GM10266 (cell line): ENCODE measurements at regions not wholly inside any gene's neighbourhood (a gene's known extent, or its start where the extent isn't known, plus 50 kb on each side); places are given as distances from the start of the nearest gene placed in this dataset.
"Not testable (repeated sequence)": the region's sequence is repeated elsewhere in the genome, so short reads cannot be mapped to it uniquely, and the experiment has no call there.

Source experiments
- DNase-seq: peaks from one replicate; pipeline ENCODE4 v3.0.0; 2012; ENCODE audit errors: extremely low spot score
- TF ChIP-seq, protein P1 (sequence below): IDR thresholded peaks from 2 replicates; pipeline ENCODE4 v1.5.1; 2012; ENCODE audit warnings: mild to moderate bottlenecking, low read depth; ENCODE audit not compliant: control insufficient read depth, insufficient read depth; ENCODE audit errors: missing control alignments

DNA sequence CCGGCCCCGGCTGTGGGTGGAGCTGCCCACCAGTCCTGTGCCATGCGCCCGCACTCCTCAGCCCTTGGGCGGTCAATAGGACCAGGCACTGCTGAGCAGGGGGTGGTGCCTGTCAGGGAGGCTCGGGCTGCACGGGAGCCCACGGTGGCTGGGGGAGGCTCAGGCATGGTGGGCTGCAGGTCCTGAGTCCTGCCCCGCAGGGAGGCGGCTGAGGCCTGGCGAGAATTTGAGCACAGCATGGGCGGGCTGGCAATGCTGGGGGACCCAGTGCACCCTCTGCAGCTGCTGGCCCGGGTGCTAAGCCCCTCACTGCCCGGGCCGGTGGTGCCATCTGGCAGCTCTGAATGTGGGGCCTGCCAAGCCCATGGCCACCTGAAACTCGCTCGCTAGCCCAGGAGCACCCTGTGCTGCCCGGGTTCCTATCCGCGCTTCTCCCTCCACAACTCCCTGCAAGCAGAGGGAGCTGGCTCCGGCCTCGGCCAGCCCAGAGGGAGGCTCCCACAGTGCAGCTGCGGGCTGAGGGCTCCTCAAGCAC lies 1371.1 kb downstream of the FSCB start:
- no peak for DNase-seq
- TF ChIP-seq, protein P1, sequence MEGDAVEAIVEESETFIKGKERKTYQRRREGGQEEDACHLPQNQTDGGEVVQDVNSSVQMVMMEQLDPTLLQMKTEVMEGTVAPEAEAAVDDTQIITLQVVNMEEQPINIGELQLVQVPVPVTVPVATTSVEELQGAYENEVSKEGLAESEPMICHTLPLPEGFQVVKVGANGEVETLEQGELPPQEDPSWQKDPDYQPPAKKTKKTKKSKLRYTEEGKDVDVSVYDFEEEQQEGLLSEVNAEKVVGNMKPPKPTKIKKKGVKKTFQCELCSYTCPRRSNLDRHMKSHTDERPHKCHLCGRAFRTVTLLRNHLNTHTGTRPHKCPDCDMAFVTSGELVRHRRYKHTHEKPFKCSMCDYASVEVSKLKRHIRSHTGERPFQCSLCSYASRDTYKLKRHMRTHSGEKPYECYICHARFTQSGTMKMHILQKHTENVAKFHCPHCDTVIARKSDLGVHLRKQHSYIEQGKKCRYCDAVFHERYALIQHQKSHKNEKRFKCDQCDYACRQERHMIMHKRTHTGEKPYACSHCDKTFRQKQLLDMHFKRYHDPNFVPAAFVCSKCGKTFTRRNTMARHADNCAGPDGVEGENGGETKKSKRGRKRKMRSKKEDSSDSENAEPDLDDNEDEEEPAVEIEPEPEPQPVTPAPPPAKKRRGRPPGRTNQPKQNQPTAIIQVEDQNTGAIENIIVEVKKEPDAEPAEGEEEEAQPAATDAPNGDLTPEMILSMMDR = no peak

DNA sequence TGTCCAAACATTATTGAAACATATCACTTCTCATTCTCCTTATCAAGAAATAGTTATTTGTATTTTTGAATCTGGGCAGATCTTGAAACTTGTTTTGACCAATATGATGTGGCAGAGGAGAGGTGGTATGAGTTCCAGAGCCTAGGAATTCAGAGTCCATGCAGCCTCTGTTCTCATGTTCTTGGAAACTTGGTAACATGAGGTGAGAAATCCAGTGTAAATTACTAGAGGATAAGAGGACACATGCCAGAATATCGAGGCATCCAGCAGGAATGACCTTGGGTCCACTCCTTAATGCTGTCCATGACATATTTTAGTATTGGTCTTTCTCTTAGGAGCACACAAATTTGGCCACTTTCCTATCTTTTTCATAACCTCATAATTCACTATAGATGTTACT lies 1374.6 kb downstream of the FSCB start:
- no peak for DNase-seq
- TF ChIP-seq, protein P1 = no peak

DNA sequence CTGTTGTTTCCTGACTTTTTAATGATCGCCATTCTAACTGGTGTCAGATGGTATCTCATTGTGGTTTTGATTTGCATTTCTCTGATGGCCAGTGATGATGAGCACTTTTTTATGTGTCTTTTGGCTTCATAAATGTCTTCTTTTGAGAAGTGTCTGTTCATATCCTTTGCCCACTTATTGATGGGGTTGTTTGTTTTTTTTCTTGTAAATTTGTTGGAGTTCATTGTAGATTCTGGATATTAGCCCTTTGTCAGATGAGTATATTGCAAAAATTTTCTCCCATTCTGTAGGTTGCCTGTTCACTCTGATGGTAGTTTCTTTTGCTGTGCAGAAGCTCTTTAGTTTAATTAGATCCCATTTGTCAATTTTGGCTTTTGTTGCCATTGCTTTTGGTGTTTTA lies 1378.7 kb downstream of the FSCB start:
- DNase-seq = not testable (repeated sequence)

DNA sequence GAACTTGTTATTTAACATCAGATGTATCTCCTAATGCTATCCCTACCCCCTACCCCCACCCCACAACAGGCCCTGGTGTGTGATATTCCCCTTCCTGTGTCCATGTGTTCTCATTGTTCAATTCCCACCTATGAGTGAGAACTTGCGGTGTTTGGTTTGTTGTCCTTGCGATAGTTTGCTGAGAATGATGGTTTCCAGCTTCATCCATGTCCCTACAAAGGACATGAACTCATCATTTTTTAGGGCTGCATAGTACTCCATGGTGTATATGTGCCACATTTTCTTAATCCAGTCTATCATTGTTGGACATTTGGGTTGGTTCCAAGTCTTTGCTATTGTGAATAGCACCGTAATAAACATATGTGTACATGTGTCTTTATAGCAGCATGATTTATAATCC lies 1379.2 kb downstream of the FSCB start:
- DNase-seq = not testable (repeated sequence)

DNA sequence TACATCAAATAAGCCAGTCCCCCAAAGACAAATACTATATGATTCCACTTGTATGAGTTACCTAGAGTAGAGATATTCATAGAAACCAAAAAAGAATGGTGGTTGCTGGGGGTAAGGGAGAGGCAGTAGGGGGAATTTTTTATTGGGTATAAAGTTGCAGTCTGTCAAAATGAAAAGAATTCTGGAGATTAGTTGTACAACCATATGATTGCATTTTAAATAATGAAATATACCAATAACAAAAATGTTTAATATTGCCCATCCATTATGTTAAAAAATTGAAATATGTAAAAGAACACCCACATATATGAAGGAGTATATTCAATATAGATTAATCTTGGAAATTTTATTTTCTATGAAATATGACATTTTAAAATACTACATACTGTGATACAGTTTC lies 1383.5 kb downstream of the FSCB start:
- no peak for DNase-seq
- TF ChIP-seq, protein P1 = no peak

DNA sequence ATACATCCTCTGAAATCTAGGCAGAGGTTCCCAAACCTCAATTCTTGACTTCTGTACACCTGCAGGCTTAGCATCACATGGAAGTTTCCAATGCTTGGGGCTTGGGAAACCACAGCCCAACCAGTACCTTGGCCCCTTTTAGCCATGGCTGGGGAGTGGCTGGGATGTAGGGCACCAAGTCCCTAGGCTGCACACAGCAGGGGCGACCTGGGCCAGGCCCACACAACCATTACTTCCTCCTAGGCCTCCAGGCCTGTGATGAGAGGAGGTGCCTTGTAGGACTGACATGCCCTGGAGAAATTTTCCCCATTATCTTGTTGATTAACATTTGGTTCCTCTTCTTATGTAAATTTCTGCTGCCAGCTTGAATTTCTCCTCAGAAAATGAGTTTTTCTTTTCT lies 1387.4 kb downstream of the FSCB start:
- no peak for DNase-seq
- TF ChIP-seq, protein P1 = no peak

DNA sequence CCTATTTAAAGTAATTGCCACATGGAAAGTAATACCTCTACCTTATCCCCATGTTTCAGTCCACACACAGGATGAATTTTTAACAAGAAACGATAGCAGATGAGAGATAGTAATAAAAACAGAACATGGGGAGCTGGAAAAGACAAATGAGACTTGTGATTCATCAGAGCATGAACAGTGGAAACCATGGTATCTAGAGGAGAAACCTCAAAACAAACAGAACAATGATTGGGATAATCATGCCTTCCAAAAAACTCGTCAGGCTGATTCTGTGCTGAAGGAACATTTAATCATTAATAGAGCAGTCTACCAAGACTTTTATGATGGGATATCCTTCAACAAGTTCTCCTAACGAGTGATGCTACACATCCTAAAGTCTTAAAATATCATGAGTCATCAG lies 1390.7 kb downstream of the FSCB start:
- TF ChIP-seq, protein P1 = no peak
- no peak for DNase-seq

DNA sequence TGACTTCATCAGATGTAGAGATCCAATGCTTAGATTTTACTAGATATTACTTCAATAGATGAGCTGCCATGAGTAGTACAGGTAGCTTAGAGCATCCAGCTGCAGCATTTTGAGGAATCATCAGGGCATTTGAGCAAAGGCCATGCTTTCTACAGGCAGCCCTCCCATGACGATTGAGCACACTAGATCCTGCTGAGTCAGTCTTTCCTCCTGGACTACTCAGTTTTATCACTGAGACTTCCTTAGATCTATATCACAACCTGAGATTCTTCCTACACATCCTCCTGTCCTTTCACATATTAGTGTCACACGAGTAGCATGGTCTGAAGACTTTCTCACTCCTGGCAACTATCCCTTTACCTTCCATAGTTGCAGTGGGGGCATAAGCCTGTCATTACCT lies 1401.8 kb downstream of the FSCB start:
- TF ChIP-seq, protein P1 = no peak
- no peak for DNase-seq
